ENCODE measurements at regions not wholly inside any gene's neighbourhood (a gene's known extent, or its start where the extent isn't known, plus 50 kb on each side); places are given as distances from the start of the nearest gene placed in this dataset.
"Not testable (repeated sequence)": the region's sequence is repeated elsewhere in the genome, so short reads cannot be mapped to it uniquely, and the experiment has no call there.

GRCh38 chrY:10627116-10627515 is 1099.4 kb downstream of the TSPY10 start:
- ATAC-seq (no peak), DNase-seq (ENCODE audit: low spot score in 2 of 2) (no peak)
- H3K27ac Mint-ChIP-seq: no peak overlapping the region
- H3K36me3 Mint-ChIP-seq: peaks cover 9 to 10% of the 10 kb centered on the region in 2 donors
- H3K9me3 Mint-ChIP-seq: peaks cover 9% of the 10 kb centered on the region in 2 donors

- H3K27ac Mint-ChIP-seq; DNase-seq (ENCODE audit: low spot score in 2 of 2); ATAC-seq: not testable (repeated sequence)
- Mint-ChIP-seq H3K36me3 (peaks cover 24 to 33% of the 10 kb centered on the region in 2 donors), H3K9me3 (peaks cover 16 to 22% of the 10 kb centered on the region in 2 donors)
Observed at GRCh38 chrY:10648813-10649212, 1121.1 kb downstream of the TSPY10 start.

GRCh38 chrY:10657120-10657519 is 1129.4 kb downstream of the TSPY10 start:
- ATAC-seq; DNase-seq (ENCODE audit: low spot score in 2 of 2); H3K27ac Mint-ChIP-seq; H3K9me3 Mint-ChIP-seq: not testable (repeated sequence)
- H3K36me3 Mint-ChIP-seq: peaks cover 67 to 69% of the 10 kb centered on the region in 2 donors

- no peak for ATAC-seq
- no peak for DNase-seq (ENCODE audit: low spot score in 2 of 2)
- H3K9me3 Mint-ChIP-seq: peaks cover 13 to 53% of the 10 kb centered on the region in 2 donors
- H3K27ac Mint-ChIP-seq: no peak overlapping the region
- peaks cover 53 to 56% of the 10 kb centered on the region in 2 donors for H3K36me3 Mint-ChIP-seq
Observed at GRCh38 chrY:10666785-10667184, 1139.1 kb downstream of the TSPY10 start.

GRCh38 chrY:10686414-10686813 is 1158.7 kb downstream of the TSPY10 start:
- ATAC-seq (no peak), DNase-seq (ENCODE audit: low spot score in 2 of 2) (no peak)
- H3K9me3 Mint-ChIP-seq: peaks cover 91 to 92% of the 10 kb centered on the region in 2 donors
- H3K27ac Mint-ChIP-seq: no peak overlapping the region
- H3K36me3 Mint-ChIP-seq: peaks cover 88% of the 10 kb centered on the region in 2 donors
